Superior temporal gyrus (tissue), 1 donor: ENCODE measurements at regions not wholly inside any gene's neighbourhood (a gene's known extent, or its start where the extent isn't known, plus 50 kb on each side); places are given as distances from the start of the nearest gene placed in this dataset.
A peak's percentile ranks its signal among the peaks of the same experiment; 100 is the strongest.
"Not testable (repeated sequence)": the region's sequence is repeated elsewhere in the genome, so short reads cannot be mapped to it uniquely, and the experiment has no call there.

Experiments
- DNase-seq: peaks from one replicate; pipeline ENCODE4 v3.0.0-alpha.2; 2016; ENCODE audit errors: extremely low spot score

- DNase-seq = no peak
Observed at GRCh38 chr4:138892483-138893407, 122.8 kb upstream of the NOCT start.

GRCh38 chr4:138891631-138892031, 124.0 kb upstream of the NOCT start:
- DNase-seq = no peak

GRCh38 chr4:138890891-138891570, 124.5 kb upstream of the NOCT start:
- no peak for DNase-seq

GRCh38 chr4:138889216-138889615, 126.4 kb upstream of the NOCT start:
- DNase-seq = peak; percentile 52

- DNase-seq = no peak
Observed at GRCh38 chr4:138887741-138888140, 127.8 kb upstream of the NOCT start.

- no peak for DNase-seq
Observed at GRCh38 chr4:138887341-138887740, 128.2 kb upstream of the NOCT start.

- no peak for DNase-seq
Observed at GRCh38 chr4:138879757-138880156, 135.8 kb upstream of the NOCT start.

GRCh38 chr4:138875891-138876608, 139.5 kb upstream of the NOCT start:
- no peak for DNase-seq

- no peak for DNase-seq
Observed at GRCh38 chr4:138871555-138871875, 144.1 kb upstream of the NOCT start.

GRCh38 chr4:138870737-138871554, 144.6 kb upstream of the NOCT start:
- peak; percentile 98 for DNase-seq

GRCh38 chr4:138869631-138870030, 145.9 kb upstream of the NOCT start:
- DNase-seq = no peak

GRCh38 chr4:138869165-138869564, 146.4 kb upstream of the NOCT start:
- no peak for DNase-seq

- DNase-seq = no peak
Observed at GRCh38 chr4:138868562-138868961, 147.0 kb upstream of the NOCT start.

GRCh38 chr4:138867404-138867803, 148.2 kb upstream of the NOCT start:
- no peak for DNase-seq

- no peak for DNase-seq
Observed at GRCh38 chr4:138866314-138866713, 149.3 kb upstream of the NOCT start.

GRCh38 chr4:138865765-138866164, 149.8 kb upstream of the NOCT start:
- no peak for DNase-seq

GRCh38 chr4:138864961-138865720, 150.4 kb upstream of the NOCT start:
- no peak for DNase-seq

- no peak for DNase-seq
Observed at GRCh38 chr4:138863160-138863559, 152.4 kb upstream of the NOCT start.

GRCh38 chr4:138861135-138861534, 154.4 kb upstream of the NOCT start:
- DNase-seq = no peak

- not testable (repeated sequence) for DNase-seq
Observed at GRCh38 chr4:138860357-138860756, 155.2 kb upstream of the NOCT start.

- no peak for DNase-seq
Observed at GRCh38 chr4:138859254-138859653, 156.3 kb upstream of the NOCT start.
